K562 (cell line): ENCODE measurements at regions not wholly inside any gene's neighbourhood (a gene's known extent, or its start where the extent isn't known, plus 50 kb on each side); places are given as distances from the start of the nearest gene placed in this dataset.

Experiments
- ATAC-seq: fragments of 200-7000 bp; cut with Tn5 transposase; 3 replicates; pipeline ENCODE4 v1.9.1; 2020; ENCODE audit warnings: moderate library complexity
- BruUV-seq: library from RNA; stranded (reverse); fragments of 400-500 nt; replicated peaks from 2 replicates; lab custom pipeline; 2021; lab: Mats Ljungman, UMichigan
- CTCF ChIA-PET: fragments of 300-600 bp; formaldehyde crosslinking; extraction: SDS; loops from one replicate; lab custom pipeline; 2021; ENCODE audit warnings: low intra/inter-chr PET ratio; lab: Yijun Ruan, JAX
- POLR2A ChIA-PET: fragments of 300-600, 350-650 bp; sonication (Branson Sonifier 250); formaldehyde crosslinking; extraction: SDS; loops from one replicate; lab custom pipeline; 2021; ENCODE audit warnings: antibody characterized with exemption, inconsistent platforms; lab: Yijun Ruan, JAX
- DNase-seq, 4 experiments: peaks; one replicate each; pipeline versions ENCODE4 v3.0.0 to v3.0.0-alpha.2; 2011 to 2018; ENCODE audit warnings: low spot score in 3 of 4, mixed read lengths in 3 of 4; ENCODE audit errors: extremely low read depth in 1 of 4
- FAIRE-seq: peaks from 2 replicates; lab custom pipeline; 2011; peaks lifted over from hg19 to GRCh38; lab: Jason Lieb, UNC
- H2AFZ ChIP-seq: 2 replicates; pipeline ENCODE4 v1.6.0; 2011; ENCODE audit warnings: low read depth, low read length, control low read depth, inconsistent platforms
- H3K27ac ChIP-seq: fragments of 200-600 bp; 3 replicates; pipeline ENCODE4 v1.8.0; 2011; ENCODE audit warnings: low read depth, mild to moderate bottlenecking, control low read depth, inconsistent platforms, low read length, moderate library complexity, mixed read lengths; ENCODE audit errors: extremely low read depth
- H3K27me3 ChIP-seq, 2 experiments: fragments of 300-600 bp in 1 of 2; 2 replicates in 1 of 2; 3 replicates in 1 of 2; pipeline versions ENCODE4 v1.6.0 to v1.8.0; 2011; ENCODE audit warnings: inconsistent platforms in 2 of 2, low read length in 2 of 2, mild to moderate bottlenecking in 1 of 2, mixed read lengths in 1 of 2, moderate library complexity in 1 of 2; ENCODE audit not compliant: control insufficient read depth in 2 of 2, insufficient read depth in 2 of 2
- H3K36me3 ChIP-seq: fragments of 300-600 bp; 3 replicates; pipeline ENCODE4 v1.8.0; 2011; ENCODE audit warnings: mild to moderate bottlenecking, low read length, inconsistent platforms; ENCODE audit not compliant: control insufficient read depth, insufficient read depth
- H3K4me1 ChIP-seq, 2 experiments: fragments of 200-600 bp in 1 of 2; replicated peaks in 1 of 2; 2 replicates in 1 of 2; 3 replicates in 1 of 2; pipeline versions ENCODE4 v1.5.1 to v1.8.0; 2011; ENCODE audit warnings: inconsistent platforms in 2 of 2, low read length in 2 of 2, mild to moderate bottlenecking in 1 of 2, mixed read lengths in 1 of 2, moderate library complexity in 1 of 2; ENCODE audit not compliant: control insufficient read depth in 2 of 2, insufficient read depth in 2 of 2
- H3K4me2 ChIP-seq: 2 replicates; pipeline ENCODE4 v1.6.1; 2011; ENCODE audit warnings: low read length, control low read depth, inconsistent platforms, mixed read lengths; ENCODE audit not compliant: insufficient read depth
- H3K4me3 ChIP-seq: fragments of 200-600 bp; sonication (generic), shearing (Covaris generic); 2 replicates; pipeline ENCODE4 v1.5.1; 2016; ENCODE audit warnings: control low read depth, inconsistent platforms
- H3K79me2 ChIP-seq: fragments of 200-600 bp; 3 replicates; pipeline ENCODE4 v1.8.0; 2011; ENCODE audit warnings: low read length, inconsistent platforms; ENCODE audit not compliant: control insufficient read depth, insufficient read depth
- H3K9ac ChIP-seq, 2 experiments: 2 replicates each; pipeline versions ENCODE4 v1.6.0 to v1.6.1; 2011; ENCODE audit warnings: low read depth in 2 of 2, low read length in 2 of 2, control low read depth in 1 of 2, inconsistent platforms in 1 of 2, mild to moderate bottlenecking in 1 of 2, mixed read lengths in 1 of 2; ENCODE audit not compliant: insufficient read depth in 1 of 2
- H3K9me1 ChIP-seq: one replicate; pipeline ENCODE4 v1.6.0; 2011; ENCODE audit warnings: inconsistent platforms, mild to moderate bottlenecking, low read length, moderate library complexity; ENCODE audit not compliant: control insufficient read depth, insufficient read depth
- H3K9me3 ChIP-seq: replicated peaks from 2 replicates; pipeline ENCODE4 v1.5.1; 2011; ENCODE audit warnings: low read depth, low read length, inconsistent platforms; ENCODE audit not compliant: control insufficient read depth, insufficient read depth
- H4K20me1 ChIP-seq: replicated peaks from 2 replicates; pipeline ENCODE4 v1.6.1; 2011; ENCODE audit warnings: low read length, inconsistent platforms, mixed read lengths; ENCODE audit not compliant: control insufficient read depth, insufficient read depth
- ERF ChIP-seq: fragments of 450-650 bp; formaldehyde crosslinking; IDR thresholded peaks from 2 replicates; pipeline ENCODE4 v1.4.0; 2020; ENCODE audit warnings: mild to moderate bottlenecking, mixed read lengths
- GABPB1 ChIP-seq: sonication (generic); formaldehyde crosslinking; IDR thresholded peaks from 2 replicates; pipeline ENCODE4 v1.8.0; 2022; ENCODE audit warnings: mild to moderate bottlenecking, missing genetic modification reagents
- HMGN3 ChIP-seq: IDR thresholded peaks from 2 replicates; pipeline ENCODE4 v1.6.1; 2011; ENCODE audit warnings: borderline replicate concordance, low read depth, mild to moderate bottlenecking, mixed read lengths, low read length; ENCODE audit not compliant: insufficient read length; ENCODE audit errors: extremely low read depth
- MAFK ChIP-seq: IDR thresholded peaks from 2 replicates; pipeline ENCODE4 v1.6.1; 2011; ENCODE audit warnings: low read length, improper control_type of control experiment
- MTF1 ChIP-seq: fragments of 250-450 bp; sonication (Bioruptor Pico); IDR thresholded peaks from 2 replicates; pipeline ENCODE4 v1.9.0; 2021; ENCODE audit warnings: moderate library complexity, mild to moderate bottlenecking, inconsistent platforms, borderline replicate concordance
- ZNF780A ChIP-seq: fragments of 250-450 bp; sonication (Bioruptor Pico); IDR thresholded peaks from 2 replicates; pipeline ENCODE4 v1.5.0; 2021; ENCODE audit warnings: mild to moderate bottlenecking
- ZNF79 ChIP-seq: fragments of 250-450 bp; sonication (Bioruptor Pico); IDR thresholded peaks from 2 replicates; pipeline ENCODE4 v1.4.0; 2020; ENCODE audit warnings: low read depth, mild to moderate bottlenecking, moderate library complexity
- WGBS: fragments of 100-300 bp; shearing (Covaris generic); methylation state at CpG from one replicate; pipeline ENCODE4 v1.1.6; 2016; ENCODE audit warnings: low coverage, mixed read lengths; ENCODE audit not compliant: insufficient coverage; ENCODE audit errors: missing lambda C conversion rate; 5-methylcytosine and 5-hydroxymethylcytosine counted together
- in situ Hi-C: fragments of 300-500 bp; cut with MboI; formaldehyde crosslinking; loops from 4 replicates; pipeline ENCODE4 v1.15.0; 2018; ENCODE audit warnings: inconsistent platforms, mixed read lengths
- intact Hi-C: fragments of 100-400 bp; cut with micrococcal nuclease; formaldehyde crosslinking; loops from 2 replicates; pipeline ENCODE4 v1.14.2; 2022
- TF ChIP-seq, protein P1 (sequence below): sonication (generic); formaldehyde crosslinking; IDR thresholded peaks from 2 replicates; pipeline ENCODE4 v1.9.0; 2022; ENCODE audit warnings: mild to moderate bottlenecking, missing genetic modification reagents
- TF ChIP-seq, protein P2 (sequence below): sonication (generic); formaldehyde crosslinking; IDR thresholded peaks from 2 replicates; pipeline ENCODE4 v1.8.0; 2022; ENCODE audit warnings: mild to moderate bottlenecking, missing genetic modification reagents
- TF ChIP-seq, protein P3 (sequence below), 2 experiments: fragments of 150-350 bp in 1 of 2; IDR thresholded peaks; 2 replicates each; pipeline ENCODE4 v1.6.1; 2012 to 2016; ENCODE audit warnings: low read depth in 2 of 2, low read length in 2 of 2, mild to moderate bottlenecking in 1 of 2, moderate library complexity in 1 of 2

DNA sequence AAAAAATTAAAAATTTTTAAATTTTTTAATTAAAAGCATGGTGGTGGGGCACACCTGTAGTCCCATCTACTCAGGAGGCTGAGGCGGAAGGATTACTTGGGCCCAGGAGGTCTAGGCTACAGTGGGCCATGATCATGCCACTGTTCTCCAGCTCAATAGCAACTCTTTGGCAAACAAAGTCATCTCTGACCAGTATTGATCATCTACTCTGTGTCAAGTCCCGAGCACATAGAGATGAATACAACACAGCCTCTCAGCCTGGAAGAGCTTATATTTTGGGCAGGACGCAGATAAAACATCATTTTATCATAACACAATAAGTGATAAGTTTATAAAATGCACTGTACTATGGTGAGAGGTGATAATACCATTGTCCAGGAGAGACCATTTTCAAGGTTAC, 281.6 kb upstream of the GADL1 start:
- FAIRE-seq (no peak), ATAC-seq (no peak), DNase-seq (no peak)
- TF ChIP-seq, protein P1, sequence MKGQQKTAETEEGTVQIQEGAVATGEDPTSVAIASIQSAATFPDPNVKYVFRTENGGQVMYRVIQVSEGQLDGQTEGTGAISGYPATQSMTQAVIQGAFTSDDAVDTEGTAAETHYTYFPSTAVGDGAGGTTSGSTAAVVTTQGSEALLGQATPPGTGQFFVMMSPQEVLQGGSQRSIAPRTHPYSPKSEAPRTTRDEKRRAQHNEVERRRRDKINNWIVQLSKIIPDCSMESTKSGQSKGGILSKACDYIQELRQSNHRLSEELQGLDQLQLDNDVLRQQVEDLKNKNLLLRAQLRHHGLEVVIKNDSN = no peak
- TF ChIP-seq GABPB1 (no peak), ERF (CRISPR knock-in tag) (no peak), ZNF780A (no peak), ZNF79 (CRISPR knock-in tag) (no peak), MAFK (no peak), HMGN3 (no peak), MTF1 (CRISPR knock-in tag) (no peak)
- TF ChIP-seq, protein P2, sequence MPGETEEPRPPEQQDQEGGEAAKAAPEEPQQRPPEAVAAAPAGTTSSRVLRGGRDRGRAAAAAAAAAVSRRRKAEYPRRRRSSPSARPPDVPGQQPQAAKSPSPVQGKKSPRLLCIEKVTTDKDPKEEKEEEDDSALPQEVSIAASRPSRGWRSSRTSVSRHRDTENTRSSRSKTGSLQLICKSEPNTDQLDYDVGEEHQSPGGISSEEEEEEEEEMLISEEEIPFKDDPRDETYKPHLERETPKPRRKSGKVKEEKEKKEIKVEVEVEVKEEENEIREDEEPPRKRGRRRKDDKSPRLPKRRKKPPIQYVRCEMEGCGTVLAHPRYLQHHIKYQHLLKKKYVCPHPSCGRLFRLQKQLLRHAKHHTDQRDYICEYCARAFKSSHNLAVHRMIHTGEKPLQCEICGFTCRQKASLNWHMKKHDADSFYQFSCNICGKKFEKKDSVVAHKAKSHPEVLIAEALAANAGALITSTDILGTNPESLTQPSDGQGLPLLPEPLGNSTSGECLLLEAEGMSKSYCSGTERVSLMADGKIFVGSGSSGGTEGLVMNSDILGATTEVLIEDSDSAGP (CRISPR knock-in tag) = no peak
- TF ChIP-seq, protein P3, sequence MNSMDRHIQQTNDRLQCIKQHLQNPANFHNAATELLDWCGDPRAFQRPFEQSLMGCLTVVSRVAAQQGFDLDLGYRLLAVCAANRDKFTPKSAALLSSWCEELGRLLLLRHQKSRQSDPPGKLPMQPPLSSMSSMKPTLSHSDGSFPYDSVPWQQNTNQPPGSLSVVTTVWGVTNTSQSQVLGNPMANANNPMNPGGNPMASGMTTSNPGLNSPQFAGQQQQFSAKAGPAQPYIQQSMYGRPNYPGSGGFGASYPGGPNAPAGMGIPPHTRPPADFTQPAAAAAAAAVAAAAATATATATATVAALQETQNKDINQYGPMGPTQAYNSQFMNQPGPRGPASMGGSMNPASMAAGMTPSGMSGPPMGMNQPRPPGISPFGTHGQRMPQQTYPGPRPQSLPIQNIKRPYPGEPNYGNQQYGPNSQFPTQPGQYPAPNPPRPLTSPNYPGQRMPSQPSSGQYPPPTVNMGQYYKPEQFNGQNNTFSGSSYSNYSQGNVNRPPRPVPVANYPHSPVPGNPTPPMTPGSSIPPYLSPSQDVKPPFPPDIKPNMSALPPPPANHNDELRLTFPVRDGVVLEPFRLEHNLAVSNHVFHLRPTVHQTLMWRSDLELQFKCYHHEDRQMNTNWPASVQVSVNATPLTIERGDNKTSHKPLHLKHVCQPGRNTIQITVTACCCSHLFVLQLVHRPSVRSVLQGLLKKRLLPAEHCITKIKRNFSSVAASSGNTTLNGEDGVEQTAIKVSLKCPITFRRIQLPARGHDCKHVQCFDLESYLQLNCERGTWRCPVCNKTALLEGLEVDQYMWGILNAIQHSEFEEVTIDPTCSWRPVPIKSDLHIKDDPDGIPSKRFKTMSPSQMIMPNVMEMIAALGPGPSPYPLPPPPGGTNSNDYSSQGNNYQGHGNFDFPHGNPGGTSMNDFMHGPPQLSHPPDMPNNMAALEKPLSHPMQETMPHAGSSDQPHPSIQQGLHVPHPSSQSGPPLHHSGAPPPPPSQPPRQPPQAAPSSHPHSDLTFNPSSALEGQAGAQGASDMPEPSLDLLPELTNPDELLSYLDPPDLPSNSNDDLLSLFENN (IDR thresholded peaks at IDR 0.05; ENCODE audit: low read depth in 2 of 2, low read length in 2 of 2) = no peak
- Histone ChIP-seq H3K9me1 (no peaks in the 10 kb centered on the region), H3K36me3 (no peaks in the 10 kb centered on the region), H3K9ac (no peak overlapping the region), H3K4me3 (no peak overlapping the region), H3K9me3 (no peaks in the 10 kb centered on the region), H4K20me1 (no peaks in the 10 kb centered on the region), H3K4me2 (no peak overlapping the region), H3K4me1 (no peaks in the 10 kb centered on the region), H3K27ac (no peak overlapping the region), H2AFZ (no peak overlapping the region), H3K79me2 (no peaks in the 10 kb centered on the region), H3K27me3 (no peaks in the 10 kb centered on the region)
- in situ Hi-C loops = no loop called here
- ChIA-PET POLR2A (no interaction called here), CTCF (no interaction called here)
- WGBS = 0% methylated on average over 3 of the region's 3 CpGs
- no TSS peak for BruUV-seq
- intact Hi-C loops = no loop called here
